SU-DHL-6 (cell line): ENCODE measurements at regions not wholly inside any gene's neighbourhood (a gene's known extent, or its start where the extent isn't known, plus 50 kb on each side); places are given as distances from the start of the nearest gene placed in this dataset.

Experiments
- H2AFZ ChIP-seq: fragments of 200-600 bp; sonication (generic); 2 replicates; pipeline ENCODE4 v1.6.1; 2014; ENCODE audit warnings: low read depth, mild to moderate bottlenecking, moderate library complexity, mixed read lengths, antibody characterized with exemption, low read length; ENCODE audit not compliant: severe bottlenecking
- H3F3A ChIP-seq: fragments of 200-600 bp; shearing (Covaris generic); 2 replicates; pipeline ENCODE4 v1.6.0; 2016; ENCODE audit warnings: antibody characterized with exemption, mild to moderate bottlenecking; ENCODE audit not compliant: insufficient read depth
- H3K27ac ChIP-seq: fragments of 200-600 bp; sonication (generic); 2 replicates; pipeline ENCODE4 v1.5.1; 2016; ENCODE audit warnings: low read depth, mild to moderate bottlenecking, low read length, moderate library complexity, mixed read lengths
- H3K27me3 ChIP-seq: fragments of 200-600 bp; sonication (generic), shearing (Covaris generic); 2 replicates; pipeline ENCODE4 v1.6.0; 2014; ENCODE audit warnings: mild to moderate bottlenecking, low read length
- H3K36me3 ChIP-seq: fragments of 200-600 bp; sonication (generic); 2 replicates; pipeline ENCODE4 v1.6.1; 2014; ENCODE audit warnings: mild to moderate bottlenecking, low read length, mixed read lengths
- H3K4me2 ChIP-seq: fragments of 300-600, 200-600 bp; shearing (Covaris generic), sonication (generic); 2 replicates; pipeline ENCODE4 v1.6.0; 2014; ENCODE audit warnings: low read length, low read depth, mild to moderate bottlenecking; ENCODE audit not compliant: poor library complexity, severe bottlenecking
- H3K4me3 ChIP-seq: fragments of 200-600 bp; sonication (generic); 2 replicates; pipeline ENCODE4 v1.5.1; 2014; ENCODE audit warnings: antibody characterized with exemption, low read length, mild to moderate bottlenecking, mixed read lengths; ENCODE audit not compliant: insufficient read depth, poor library complexity, severe bottlenecking
- H3K79me2 ChIP-seq: fragments of 200-600 bp; sonication (generic); 2 replicates; pipeline ENCODE4 v1.6.1; 2014; ENCODE audit warnings: mild to moderate bottlenecking, low read length, moderate library complexity; ENCODE audit not compliant: insufficient read depth
- H3K9ac ChIP-seq: fragments of 200-600 bp; sonication (generic); 2 replicates; pipeline ENCODE4 v1.7.0; 2014; ENCODE audit warnings: mild to moderate bottlenecking, low read length
- H3K9me2 ChIP-seq: fragments of 200-600 bp; sonication (generic); replicated peaks from 2 replicates; pipeline ENCODE4 v1.6.1; 2014; ENCODE audit warnings: low read length; ENCODE audit not compliant: insufficient read depth
- H3K9me3 ChIP-seq: fragments of 200-600 bp; sonication (generic); 2 replicates; pipeline ENCODE4 v1.6.1; 2014; ENCODE audit warnings: low read length, mixed read lengths; ENCODE audit not compliant: insufficient read depth
- H4K20me1 ChIP-seq: fragments of 200-600 bp; sonication (generic); 2 replicates; pipeline ENCODE4 v1.6.1; 2014; ENCODE audit warnings: low read depth, mild to moderate bottlenecking, antibody characterized with exemption, low read length, moderate library complexity, mixed read lengths
- EZH2phosphoT487 ChIP-seq: fragments of 200-600 bp; sonication (generic), shearing (Covaris generic); conservative IDR thresholded peaks from 2 replicates; pipeline ENCODE4 v1.6.1; 2018; ENCODE audit warnings: mild to moderate bottlenecking, antibody characterized with exemption, low read length, moderate library complexity, mixed read lengths
- TF ChIP-seq, protein P1 (sequence below): fragments of 200-600 bp; sonication (generic); IDR thresholded peaks from one replicate; pipeline ENCODE4 v1.5.1; 2017; ENCODE audit warnings: antibody characterized with exemption, mild to moderate bottlenecking, low read length, moderate library complexity; ENCODE audit not compliant: insufficient read depth, poor library complexity, severe bottlenecking

DNA sequence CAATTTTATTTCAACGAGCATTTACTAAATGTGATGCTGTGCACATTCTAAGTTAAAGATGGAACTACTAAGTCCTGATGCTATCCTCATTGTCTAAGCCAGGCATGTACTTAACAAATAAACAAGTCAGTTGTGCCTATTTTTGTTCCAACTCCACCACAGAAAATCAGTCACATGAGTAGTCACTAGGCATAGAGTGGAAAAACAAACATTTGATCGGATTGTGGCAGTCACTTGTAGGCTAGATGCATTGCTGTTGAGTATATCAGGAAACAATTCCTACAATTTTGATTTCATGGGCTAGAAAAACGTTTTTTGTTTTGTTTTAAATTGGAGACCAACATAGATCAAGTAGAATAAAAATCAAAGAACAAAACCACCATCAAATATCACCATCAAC, 177.6 kb upstream of the SLC25A13 start:
- Histone ChIP-seq H2AFZ (no peak overlapping the region), H3K9me3 (no peaks in the 10 kb centered on the region), H4K20me1 (no peaks in the 10 kb centered on the region; the same call in 1 of the 2 replicates), H3K27ac (no peak overlapping the region), H3K27me3 (0 out of 2 replicates have a peak, but pooled peaks cover 2% of the 10 kb centered on the region), H3K4me2 (no peak overlapping the region), H3K4me3 (no peak overlapping the region), H3K36me3 (no peaks in the 10 kb centered on the region), H3K9me2 (no peaks in the 10 kb centered on the region), H3K79me2 (no peaks in the 10 kb centered on the region), H3F3A (no peaks in the 10 kb centered on the region), H3K9ac (no peak overlapping the region)
- TF ChIP-seq, protein P1, sequence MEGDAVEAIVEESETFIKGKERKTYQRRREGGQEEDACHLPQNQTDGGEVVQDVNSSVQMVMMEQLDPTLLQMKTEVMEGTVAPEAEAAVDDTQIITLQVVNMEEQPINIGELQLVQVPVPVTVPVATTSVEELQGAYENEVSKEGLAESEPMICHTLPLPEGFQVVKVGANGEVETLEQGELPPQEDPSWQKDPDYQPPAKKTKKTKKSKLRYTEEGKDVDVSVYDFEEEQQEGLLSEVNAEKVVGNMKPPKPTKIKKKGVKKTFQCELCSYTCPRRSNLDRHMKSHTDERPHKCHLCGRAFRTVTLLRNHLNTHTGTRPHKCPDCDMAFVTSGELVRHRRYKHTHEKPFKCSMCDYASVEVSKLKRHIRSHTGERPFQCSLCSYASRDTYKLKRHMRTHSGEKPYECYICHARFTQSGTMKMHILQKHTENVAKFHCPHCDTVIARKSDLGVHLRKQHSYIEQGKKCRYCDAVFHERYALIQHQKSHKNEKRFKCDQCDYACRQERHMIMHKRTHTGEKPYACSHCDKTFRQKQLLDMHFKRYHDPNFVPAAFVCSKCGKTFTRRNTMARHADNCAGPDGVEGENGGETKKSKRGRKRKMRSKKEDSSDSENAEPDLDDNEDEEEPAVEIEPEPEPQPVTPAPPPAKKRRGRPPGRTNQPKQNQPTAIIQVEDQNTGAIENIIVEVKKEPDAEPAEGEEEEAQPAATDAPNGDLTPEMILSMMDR = no peak
- TF ChIP-seq EZH2phosphoT487 = no peak

DNA sequence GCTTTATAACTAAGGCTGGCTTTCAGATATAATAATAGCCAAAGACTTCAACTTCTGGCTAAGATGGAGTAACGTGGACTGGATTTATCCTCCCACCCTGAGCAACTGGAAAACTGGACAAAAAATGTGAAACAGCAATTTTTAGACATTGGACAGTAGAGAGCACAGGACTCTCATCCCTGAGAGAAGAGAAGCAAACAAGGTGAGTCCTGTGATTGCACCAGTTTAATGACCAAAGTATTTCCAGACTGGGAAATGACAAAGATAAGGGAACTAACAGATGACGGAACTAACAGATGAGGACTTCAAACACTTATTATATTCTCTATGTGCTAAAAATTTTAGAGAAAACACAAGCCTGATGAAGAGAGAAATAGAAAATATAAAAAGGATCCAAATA, 175.7 kb upstream of the SLC25A13 start:
- TF ChIP-seq, protein P1 = no peak
- no peak for TF ChIP-seq EZH2phosphoT487
- H3K9ac ChIP-seq = no peak overlapping the region
- H3K9me2 ChIP-seq = no peaks in the 10 kb centered on the region
- no peaks in the 10 kb centered on the region for H3K79me2 ChIP-seq
- H3F3A ChIP-seq = no peaks in the 10 kb centered on the region
- no peak overlapping the region for H2AFZ ChIP-seq
- H3K36me3 ChIP-seq = no peaks in the 10 kb centered on the region
- H3K4me3 ChIP-seq = no peak overlapping the region
- 0 out of 2 replicates have a peak, but pooled peaks cover 2% of the 10 kb centered on the region for H3K27me3 ChIP-seq
- H3K9me3 ChIP-seq = no peaks in the 10 kb centered on the region
- H4K20me1 ChIP-seq = no peaks in the 10 kb centered on the region; the same call in 1 of the 2 replicates
- no peak overlapping the region for H3K27ac ChIP-seq
- no peak overlapping the region for H3K4me2 ChIP-seq

DNA sequence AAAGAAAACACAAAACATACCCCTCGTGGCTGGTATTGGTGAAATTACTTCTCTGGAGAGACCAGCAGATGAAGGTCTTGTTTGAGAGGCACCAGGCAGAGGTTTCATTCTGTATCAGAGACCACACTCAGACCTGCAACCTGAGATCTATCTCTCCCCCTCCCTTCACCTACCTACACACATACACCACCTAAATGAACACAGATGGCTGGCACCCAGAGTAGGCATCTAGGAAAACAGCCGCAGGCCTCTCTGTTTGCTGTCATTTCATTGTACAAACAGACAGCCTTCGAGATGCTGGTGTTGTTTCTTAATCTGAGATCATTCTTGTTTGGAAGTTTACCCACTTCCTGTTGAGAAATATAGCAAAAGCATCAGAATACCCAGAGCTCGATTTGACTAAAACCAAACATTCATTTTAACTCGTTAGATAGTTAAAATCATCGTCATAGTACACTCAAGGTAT, 173.9 kb upstream of the SLC25A13 start:
- Histone ChIP-seq H3K27me3 (0 out of 2 replicates have a peak, but pooled peaks cover 2% of the 10 kb centered on the region), H2AFZ (no peak overlapping the region), H3K36me3 (no peaks in the 10 kb centered on the region), H3F3A (no peaks in the 10 kb centered on the region), H4K20me1 (no peaks in the 10 kb centered on the region; the same call in 1 of the 2 replicates), H3K27ac (no peak overlapping the region), H3K9ac (no peak overlapping the region), H3K4me3 (no peak overlapping the region), H3K9me3 (no peaks in the 10 kb centered on the region), H3K79me2 (no peaks in the 10 kb centered on the region), H3K9me2 (no peaks in the 10 kb centered on the region), H3K4me2 (no peak overlapping the region)
- no peak for TF ChIP-seq EZH2phosphoT487
- TF ChIP-seq, protein P1 = no peak
